RWPE2 (cell line): ENCODE measurements at regions not wholly inside any gene's neighbourhood (a gene's known extent, or its start where the extent isn't known, plus 50 kb on each side); places are given as distances from the start of the nearest gene placed in this dataset.
"Not testable (repeated sequence)": the region's sequence is repeated elsewhere in the genome, so short reads cannot be mapped to it uniquely, and the experiment has no call there.

Experiments
- ATAC-seq: fragments of 200-7000 bp; cut with Tn5 transposase; 3 replicates; pipeline ENCODE4 v1.9.1; 2021; ENCODE audit warnings: low read depth
- DNase-seq: peaks from one replicate; pipeline ENCODE4 v3.0.0-alpha.2; 2020; ENCODE audit warnings: low spot score
- H3K27ac ChIP-seq: fragments of 450-650 bp; 2 replicates; pipeline ENCODE4 v1.5.1; 2017; ENCODE audit warnings: mild to moderate bottlenecking; ENCODE audit not compliant: poor library complexity, severe bottlenecking
- H3K27me3 ChIP-seq: fragments of 250-450 bp; sonication (Bioruptor Pico); 2 replicates; pipeline ENCODE4 v1.5.1; 2021; ENCODE audit warnings: mild to moderate bottlenecking, moderate library complexity; ENCODE audit not compliant: insufficient read depth, poor library complexity, severe bottlenecking
- H3K36me3 ChIP-seq: fragments of 250-450 bp; sonication (Bioruptor Pico); 2 replicates; pipeline ENCODE4 v1.5.1; 2020; ENCODE audit warnings: low read depth, mild to moderate bottlenecking, moderate library complexity
- H3K4me1 ChIP-seq: fragments of 250-450 bp; sonication (Bioruptor Pico); 2 replicates; pipeline ENCODE4 v1.5.1; 2021; ENCODE audit warnings: mild to moderate bottlenecking, moderate library complexity; ENCODE audit not compliant: insufficient read depth, poor library complexity, severe bottlenecking
- H3K4me3 ChIP-seq: fragments of 250-450 bp; sonication (Bioruptor Pico); 2 replicates; pipeline ENCODE4 v1.5.1; 2021; ENCODE audit warnings: mild to moderate bottlenecking, moderate library complexity; ENCODE audit not compliant: severe bottlenecking
- H3K9me3 ChIP-seq: fragments of 250-450 bp; sonication (Bioruptor Pico); 2 replicates; pipeline ENCODE4 v1.5.1; 2021; ENCODE audit warnings: mild to moderate bottlenecking, moderate library complexity; ENCODE audit not compliant: severe bottlenecking
- TF ChIP-seq, protein P1 (sequence below): fragments of 450-650 bp; IDR thresholded peaks from one replicate; pipeline ENCODE4 v1.5.1; 2017; ENCODE audit warnings: mild to moderate bottlenecking, moderate library complexity; ENCODE audit not compliant: poor library complexity, severe bottlenecking

DNA sequence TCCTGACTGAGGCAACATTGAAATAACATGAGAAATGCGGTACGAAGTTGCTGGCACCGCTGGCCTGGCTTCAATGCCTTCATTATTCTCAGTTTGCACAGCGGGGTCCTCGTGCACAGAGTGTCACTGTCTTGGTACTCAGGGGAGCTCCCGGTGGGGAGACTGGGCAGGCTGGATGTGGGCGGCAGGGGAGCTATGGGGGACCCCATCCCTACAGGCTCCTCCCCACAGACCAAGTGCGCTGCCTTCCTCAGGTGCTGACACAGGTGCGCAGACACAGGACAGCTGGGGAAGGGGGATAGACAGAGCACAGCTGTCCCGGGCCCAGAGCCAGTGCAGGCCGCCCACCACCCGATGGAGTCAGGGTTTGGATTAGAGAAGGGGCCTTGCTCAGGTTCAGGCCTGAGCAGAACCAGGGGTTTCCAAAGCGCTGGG lies 270.1 kb downstream of the ADGRD1 start:
- Histone ChIP-seq H3K27me3 (no peaks in the 10 kb centered on the region), H3K4me1 (no peaks in the 10 kb centered on the region), H3K36me3 (no peaks in the 10 kb centered on the region), H3K27ac (no peak overlapping the region), H3K9me3 (no peaks in the 10 kb centered on the region), H3K4me3 (no peak overlapping the region)
- ATAC-seq (no peak), DNase-seq (peak; percentile 15)
- TF ChIP-seq, protein P1, sequence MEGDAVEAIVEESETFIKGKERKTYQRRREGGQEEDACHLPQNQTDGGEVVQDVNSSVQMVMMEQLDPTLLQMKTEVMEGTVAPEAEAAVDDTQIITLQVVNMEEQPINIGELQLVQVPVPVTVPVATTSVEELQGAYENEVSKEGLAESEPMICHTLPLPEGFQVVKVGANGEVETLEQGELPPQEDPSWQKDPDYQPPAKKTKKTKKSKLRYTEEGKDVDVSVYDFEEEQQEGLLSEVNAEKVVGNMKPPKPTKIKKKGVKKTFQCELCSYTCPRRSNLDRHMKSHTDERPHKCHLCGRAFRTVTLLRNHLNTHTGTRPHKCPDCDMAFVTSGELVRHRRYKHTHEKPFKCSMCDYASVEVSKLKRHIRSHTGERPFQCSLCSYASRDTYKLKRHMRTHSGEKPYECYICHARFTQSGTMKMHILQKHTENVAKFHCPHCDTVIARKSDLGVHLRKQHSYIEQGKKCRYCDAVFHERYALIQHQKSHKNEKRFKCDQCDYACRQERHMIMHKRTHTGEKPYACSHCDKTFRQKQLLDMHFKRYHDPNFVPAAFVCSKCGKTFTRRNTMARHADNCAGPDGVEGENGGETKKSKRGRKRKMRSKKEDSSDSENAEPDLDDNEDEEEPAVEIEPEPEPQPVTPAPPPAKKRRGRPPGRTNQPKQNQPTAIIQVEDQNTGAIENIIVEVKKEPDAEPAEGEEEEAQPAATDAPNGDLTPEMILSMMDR, result no peak

DNA sequence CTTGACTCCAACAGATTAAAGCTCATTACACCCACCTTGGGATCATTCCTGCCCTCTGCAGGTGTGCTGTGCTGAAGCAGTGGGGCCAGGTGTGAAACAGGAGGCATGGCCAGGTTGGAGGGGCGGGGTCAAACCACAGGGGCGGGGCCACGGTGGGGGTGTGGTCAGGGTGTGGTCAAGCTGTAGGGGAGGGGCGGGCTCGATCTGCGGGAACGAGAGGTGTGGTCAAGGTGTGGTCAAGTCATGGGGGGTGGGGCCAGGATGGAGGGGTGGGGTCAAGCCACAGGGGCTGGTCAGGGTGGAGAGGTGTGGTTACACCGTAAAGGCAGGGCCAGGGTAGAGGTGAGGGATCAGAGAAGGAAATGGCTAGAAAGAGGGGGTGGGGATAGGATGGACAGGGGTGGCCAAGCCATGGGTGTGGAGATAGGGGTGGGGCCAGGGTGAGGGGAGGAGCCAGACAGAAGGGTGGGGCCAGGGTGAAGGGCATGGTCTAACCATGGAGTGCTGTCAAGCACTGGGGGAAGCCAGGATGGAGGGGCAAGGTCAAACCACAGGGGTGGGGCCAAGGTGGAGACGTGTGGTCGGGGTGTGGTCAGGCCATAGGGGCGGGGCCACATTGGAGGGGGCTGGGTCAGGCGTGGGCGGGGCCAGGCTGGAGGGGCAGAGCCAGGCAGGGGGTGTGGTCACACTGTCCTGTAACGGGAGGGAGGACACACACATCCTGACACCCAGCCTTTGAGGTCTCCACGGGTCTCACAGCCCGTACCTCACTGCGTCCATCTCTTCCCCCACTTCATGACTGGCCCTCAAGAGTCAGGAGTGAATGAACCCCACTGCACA lies 270.7 kb downstream of the ADGRD1 start:
- not testable (repeated sequence) for H3K27ac ChIP-seq, DNase-seq, H3K9me3 ChIP-seq, H3K36me3 ChIP-seq, H3K27me3 ChIP-seq, H3K4me1 ChIP-seq, H3K4me3 ChIP-seq
- ATAC-seq, result peak; percentile 22; the same call in 2 of the 3 replicates

DNA sequence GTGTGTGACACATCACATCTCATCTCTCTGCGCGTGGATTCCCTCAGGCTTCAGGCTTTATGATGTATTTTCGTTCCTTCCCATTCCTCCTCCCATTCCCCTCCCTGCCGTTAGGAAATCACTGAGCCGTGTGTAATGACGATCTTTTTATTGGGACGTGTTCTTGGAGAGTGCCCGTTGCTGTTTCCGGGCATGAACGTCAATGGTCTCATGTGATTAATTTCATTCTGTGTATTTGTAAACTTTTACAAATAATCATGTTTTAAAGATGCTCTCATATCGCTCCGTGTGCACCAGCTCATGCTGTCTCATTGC lies 271.3 kb downstream of the ADGRD1 start:
- H3K27me3 ChIP-seq, DNase-seq, H3K27ac ChIP-seq, H3K4me1 ChIP-seq, H3K9me3 ChIP-seq, ATAC-seq, H3K4me3 ChIP-seq, H3K36me3 ChIP-seq: not testable (repeated sequence)

DNA sequence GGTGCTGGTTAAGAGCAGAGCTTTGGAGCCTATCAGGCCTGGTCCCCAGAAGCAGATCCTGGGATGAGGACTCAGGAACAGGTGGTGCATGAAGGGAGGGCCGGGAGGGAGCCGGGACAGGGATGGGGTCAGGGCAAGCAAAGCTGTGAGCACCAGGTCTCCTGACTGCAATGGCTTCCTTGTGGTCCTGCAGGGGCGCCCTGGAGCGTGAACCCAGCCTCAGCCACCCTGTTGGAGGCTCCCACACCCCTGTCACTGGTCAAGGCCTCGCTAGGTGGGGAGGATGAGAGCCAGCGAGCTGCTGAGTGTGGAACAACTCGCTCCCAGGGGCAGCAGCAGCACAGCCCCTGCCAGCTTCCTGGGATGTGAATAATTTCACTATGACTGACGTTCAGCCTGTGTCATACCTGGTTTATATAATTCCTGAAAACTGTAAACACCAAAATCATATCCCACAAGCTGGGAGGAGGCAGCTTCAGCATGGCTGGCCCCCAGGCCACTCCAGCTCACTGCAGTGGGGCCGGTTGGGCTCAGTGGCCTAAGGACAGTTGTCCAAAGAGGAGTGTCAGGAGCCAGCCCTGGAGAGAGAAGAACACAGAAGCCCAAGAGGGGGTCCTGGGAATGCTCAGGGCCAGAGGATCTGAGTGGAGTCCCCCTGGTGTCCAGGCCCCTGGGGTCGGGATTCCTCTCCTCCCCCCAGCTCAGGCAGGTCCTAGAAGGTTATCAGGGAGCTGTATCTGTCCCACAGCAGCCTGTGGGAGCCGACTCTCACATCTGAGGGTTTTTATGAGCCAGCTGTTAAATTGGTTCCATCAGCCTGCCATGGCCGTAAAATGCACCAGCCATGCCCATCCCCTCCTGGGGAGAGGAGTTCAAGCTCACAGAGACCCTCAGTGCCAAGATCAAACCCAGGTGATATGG lies 272.9 kb downstream of the ADGRD1 start:
- TF ChIP-seq, protein P1, result no peak
- DNase-seq, result no peak
- Histone ChIP-seq H3K4me3 (no peak overlapping the region), H3K36me3 (no peaks in the 10 kb centered on the region), H3K9me3 (no peaks in the 10 kb centered on the region), H3K27ac (no peak overlapping the region), H3K4me1 (no peaks in the 10 kb centered on the region), H3K27me3 (no peaks in the 10 kb centered on the region)
- no peak for ATAC-seq

DNA sequence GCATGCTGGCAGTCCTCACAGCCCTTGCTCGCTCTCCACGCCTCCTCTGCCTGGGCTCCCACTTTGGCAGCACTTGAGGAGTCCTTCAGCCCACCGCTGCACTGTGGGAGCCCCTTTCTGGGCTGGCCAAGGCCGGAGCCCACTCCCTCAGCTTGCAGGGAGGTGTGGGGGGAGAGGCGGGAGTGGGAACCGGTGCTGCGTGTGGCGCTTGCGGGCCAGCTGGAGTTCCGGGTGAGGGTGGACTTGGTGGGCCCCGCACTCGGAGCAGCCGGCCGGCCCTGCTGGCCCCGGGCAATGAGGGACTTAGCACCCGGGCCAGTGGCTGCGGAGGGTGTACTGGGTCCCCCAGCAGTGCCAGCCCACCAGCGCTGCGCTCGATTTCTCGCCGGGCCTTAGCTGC lies 273.9 kb downstream of the ADGRD1 start:
- not testable (repeated sequence) for ATAC-seq, H3K9me3 ChIP-seq, H3K4me1 ChIP-seq, H3K36me3 ChIP-seq, H3K4me3 ChIP-seq, H3K27me3 ChIP-seq, H3K27ac ChIP-seq, DNase-seq

DNA sequence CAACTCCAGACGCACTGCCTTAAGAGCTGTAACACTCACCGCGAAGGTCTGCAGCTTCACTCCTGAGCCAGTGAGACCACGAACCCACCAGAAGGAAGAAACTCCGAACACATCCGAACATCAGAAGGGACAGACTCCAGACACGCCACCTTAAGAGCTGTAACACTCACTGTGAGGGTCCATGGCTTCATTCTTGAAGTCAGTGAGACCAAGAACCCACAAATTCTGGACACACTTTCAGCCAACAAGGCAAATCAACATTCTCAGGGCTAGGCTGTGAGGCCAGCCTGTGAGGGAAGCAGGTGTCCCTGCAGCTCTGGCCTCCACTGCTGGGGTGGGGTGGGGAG lies 275.3 kb downstream of the ADGRD1 start:
- H3K36me3 ChIP-seq, ATAC-seq, H3K9me3 ChIP-seq, DNase-seq, H3K4me1 ChIP-seq, H3K27me3 ChIP-seq, H3K27ac ChIP-seq, H3K4me3 ChIP-seq: not testable (repeated sequence)
